OCI-LY3 (cell line): ENCODE measurements at regions not wholly inside any gene's neighbourhood (a gene's known extent, or its start where the extent isn't known, plus 50 kb on each side); places are given as distances from the start of the nearest gene placed in this dataset.
A peak's percentile ranks its signal among the peaks of the same experiment; 100 is the strongest.

Experiments used
- H2AFZ ChIP-seq: fragments of 200-600, 300-600 bp; shearing (Covaris generic); 2 replicates; pipeline ENCODE4 v1.6.0; 2014; ENCODE audit warnings: antibody characterized with exemption, low read depth, low read length
- H3K27ac ChIP-seq: fragments of 200-600, 300-600 bp; sonication (generic); 2 replicates; pipeline ENCODE4 v1.5.1; 2014; ENCODE audit warnings: mild to moderate bottlenecking, low read length, moderate library complexity, mixed read lengths
- H3K27me3 ChIP-seq: fragments of 200-600, 300-600 bp; sonication (generic); 2 replicates; pipeline ENCODE4 v1.6.1; 2014; ENCODE audit warnings: low read depth, low read length, mixed read lengths
- H3K36me3 ChIP-seq: fragments of 200-600, 300-600 bp; sonication (generic); replicated peaks from 2 replicates; pipeline ENCODE3; 2014; ENCODE audit warnings: low read depth, low read length, mixed read lengths
- H3K4me1 ChIP-seq: fragments of 300-600, 200-600 bp; sonication (generic); 2 replicates; pipeline ENCODE4 v1.6.1; 2014; ENCODE audit warnings: low read length, mixed read lengths
- H3K4me2 ChIP-seq: fragments of 200-600, 300-600 bp; sonication (generic); 2 replicates; pipeline ENCODE4 v1.6.1; 2014; ENCODE audit warnings: low read length, mixed read lengths
- H3K4me3 ChIP-seq: fragments of 300-600, 200-600 bp; sonication (generic); 2 replicates; pipeline ENCODE4 v1.5.1; 2014; ENCODE audit warnings: antibody characterized with exemption, mild to moderate bottlenecking, low read length, moderate library complexity
- H3K79me2 ChIP-seq: fragments of 300-600, 200-600 bp; shearing (Covaris generic); 2 replicates; pipeline ENCODE4 v1.6.1; 2014; ENCODE audit warnings: mild to moderate bottlenecking, low read length, mixed read lengths
- H3K9ac ChIP-seq: fragments of 300-600, 200-600 bp; shearing (Covaris generic); 2 replicates; pipeline ENCODE4 v1.6.0; 2014; ENCODE audit warnings: mild to moderate bottlenecking, low read length, moderate library complexity
- H3K9me3 ChIP-seq: fragments of 200-600, 300-600 bp; shearing (Covaris generic); 2 replicates; pipeline ENCODE4 v1.6.1; 2014; ENCODE audit warnings: low read length, mixed read lengths; ENCODE audit not compliant: insufficient read depth
- H4K20me1 ChIP-seq: fragments of 200-600, 300-600 bp; sonication (generic); 2 replicates; pipeline ENCODE4 v1.6.1; 2016; ENCODE audit warnings: low read length, mixed read lengths; ENCODE audit not compliant: insufficient read depth
- EZH2phosphoT487 ChIP-seq: fragments of 200-600 bp; shearing (Covaris generic); IDR thresholded peaks from 2 replicates; pipeline ENCODE4 v1.6.1; 2018; ENCODE audit warnings: antibody characterized with exemption, mixed run types, low read depth
- TF ChIP-seq, protein P1 (sequence below): fragments of 200-600, 300-600 bp; sonication (generic); IDR thresholded peaks from 2 replicates; pipeline ENCODE4 v1.5.1; 2014; ENCODE audit warnings: antibody characterized with exemption, low read length, low read depth

DNA sequence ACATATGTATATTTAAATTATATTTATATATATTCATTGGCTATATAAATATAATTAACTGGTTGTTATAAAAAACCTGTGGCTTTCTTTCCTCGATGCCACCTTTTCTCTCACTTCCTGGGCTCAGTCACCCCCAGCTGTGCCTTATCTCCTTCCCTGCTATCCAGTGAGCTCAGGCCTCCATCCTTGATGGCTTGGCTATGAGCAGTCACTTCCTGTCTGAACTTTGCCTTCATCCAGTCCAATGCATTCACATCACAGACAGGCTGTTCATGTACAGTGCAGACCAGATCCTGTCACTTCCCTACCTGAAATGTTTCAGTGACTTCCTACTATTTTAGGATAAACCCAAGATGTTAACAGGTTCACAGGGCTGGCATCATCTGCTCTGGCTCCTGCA is 115.3 kb upstream of the PRB2 start:
- Histone ChIP-seq H3K27me3 (no peaks in the 10 kb centered on the region), H3K9ac (no peak overlapping the region), H2AFZ (no peak overlapping the region), H3K36me3 (no peaks in the 10 kb centered on the region), H3K4me3 (no peak overlapping the region), H3K4me1 (peaks cover 7% of the 10 kb centered on the region; the same call in 1 of the 2 replicates), H3K9me3 (no peaks in the 10 kb centered on the region), H3K79me2 (no peaks in the 10 kb centered on the region), H3K4me2 (no peak overlapping the region), H3K27ac (no peak overlapping the region), H4K20me1 (no peaks in the 10 kb centered on the region)
- TF ChIP-seq EZH2phosphoT487, result no peak
- TF ChIP-seq, protein P1, sequence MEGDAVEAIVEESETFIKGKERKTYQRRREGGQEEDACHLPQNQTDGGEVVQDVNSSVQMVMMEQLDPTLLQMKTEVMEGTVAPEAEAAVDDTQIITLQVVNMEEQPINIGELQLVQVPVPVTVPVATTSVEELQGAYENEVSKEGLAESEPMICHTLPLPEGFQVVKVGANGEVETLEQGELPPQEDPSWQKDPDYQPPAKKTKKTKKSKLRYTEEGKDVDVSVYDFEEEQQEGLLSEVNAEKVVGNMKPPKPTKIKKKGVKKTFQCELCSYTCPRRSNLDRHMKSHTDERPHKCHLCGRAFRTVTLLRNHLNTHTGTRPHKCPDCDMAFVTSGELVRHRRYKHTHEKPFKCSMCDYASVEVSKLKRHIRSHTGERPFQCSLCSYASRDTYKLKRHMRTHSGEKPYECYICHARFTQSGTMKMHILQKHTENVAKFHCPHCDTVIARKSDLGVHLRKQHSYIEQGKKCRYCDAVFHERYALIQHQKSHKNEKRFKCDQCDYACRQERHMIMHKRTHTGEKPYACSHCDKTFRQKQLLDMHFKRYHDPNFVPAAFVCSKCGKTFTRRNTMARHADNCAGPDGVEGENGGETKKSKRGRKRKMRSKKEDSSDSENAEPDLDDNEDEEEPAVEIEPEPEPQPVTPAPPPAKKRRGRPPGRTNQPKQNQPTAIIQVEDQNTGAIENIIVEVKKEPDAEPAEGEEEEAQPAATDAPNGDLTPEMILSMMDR, result no peak

DNA sequence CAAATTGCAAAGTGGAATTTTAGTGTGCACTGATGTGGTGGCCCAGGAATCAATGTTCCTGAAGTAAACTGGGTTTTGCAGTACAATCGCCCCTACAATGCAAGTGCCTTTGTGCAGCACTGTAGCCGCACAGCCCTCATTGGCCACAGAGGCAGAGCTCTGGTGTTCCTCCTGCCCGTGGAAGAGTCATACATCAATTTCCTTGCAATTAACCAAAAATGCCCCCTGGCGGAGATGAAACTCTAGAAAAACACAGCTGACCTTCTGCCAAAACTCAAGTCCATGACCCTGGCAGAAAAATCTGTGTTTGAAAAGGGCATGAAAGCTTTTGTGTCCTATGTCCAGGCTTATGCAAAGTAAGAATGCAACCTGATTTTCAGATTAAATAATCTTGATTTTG is 117.9 kb upstream of the PRB2 start:
- H3K79me2 ChIP-seq, result no peaks in the 10 kb centered on the region
- H2AFZ ChIP-seq, result no peak overlapping the region
- H3K4me3 ChIP-seq, result no peak overlapping the region
- no peaks in the 10 kb centered on the region for H3K9me3 ChIP-seq
- H3K27me3 ChIP-seq, result no peaks in the 10 kb centered on the region
- no peaks in the 10 kb centered on the region for H4K20me1 ChIP-seq
- H3K9ac ChIP-seq, result no peak overlapping the region
- peaks cover 7% of the 10 kb centered on the region; the same call in 1 of the 2 replicates for H3K4me1 ChIP-seq
- TF ChIP-seq EZH2phosphoT487, result no peak
- TF ChIP-seq, protein P1, result peak; percentile 46
- H3K4me2 ChIP-seq, result no peak overlapping the region
- H3K36me3 ChIP-seq, result no peaks in the 10 kb centered on the region
- H3K27ac ChIP-seq, result no peak overlapping the region

DNA sequence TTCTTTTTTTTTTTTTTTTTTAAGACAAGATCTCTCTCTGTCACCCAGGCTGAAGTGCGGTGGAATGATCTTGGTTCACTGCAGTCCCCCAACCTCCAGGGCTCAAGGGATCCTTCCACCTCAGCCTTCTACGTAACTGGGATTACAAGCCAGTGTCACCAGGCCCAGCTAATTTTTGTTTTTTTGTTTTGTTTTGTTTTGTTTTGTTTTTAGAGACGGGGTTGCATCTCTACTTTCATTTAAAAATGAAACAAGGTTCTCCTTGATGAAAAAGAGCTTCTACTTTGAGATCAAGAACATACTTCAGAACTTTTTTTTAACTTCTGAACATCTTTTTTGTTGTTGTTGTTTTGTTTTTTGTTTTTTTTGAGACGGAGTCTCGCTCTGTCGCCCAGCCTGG is 121.7 kb upstream of the PRB2 start:
- peaks cover 7% of the 10 kb centered on the region; the same call in 1 of the 2 replicates for H3K4me1 ChIP-seq
- no peaks in the 10 kb centered on the region for H3K27me3 ChIP-seq
- H3K9me3 ChIP-seq, result no peaks in the 10 kb centered on the region
- no peak overlapping the region for H3K9ac ChIP-seq
- H3K4me2 ChIP-seq, result no peak overlapping the region
- no peaks in the 10 kb centered on the region for H3K79me2 ChIP-seq
- H2AFZ ChIP-seq, result no peak overlapping the region
- no peaks in the 10 kb centered on the region for H3K36me3 ChIP-seq
- no peak overlapping the region for H3K4me3 ChIP-seq
- no peaks in the 10 kb centered on the region for H4K20me1 ChIP-seq
- no peak overlapping the region for H3K27ac ChIP-seq
- TF ChIP-seq EZH2phosphoT487, result no peak
- TF ChIP-seq, protein P1, result no peak

DNA sequence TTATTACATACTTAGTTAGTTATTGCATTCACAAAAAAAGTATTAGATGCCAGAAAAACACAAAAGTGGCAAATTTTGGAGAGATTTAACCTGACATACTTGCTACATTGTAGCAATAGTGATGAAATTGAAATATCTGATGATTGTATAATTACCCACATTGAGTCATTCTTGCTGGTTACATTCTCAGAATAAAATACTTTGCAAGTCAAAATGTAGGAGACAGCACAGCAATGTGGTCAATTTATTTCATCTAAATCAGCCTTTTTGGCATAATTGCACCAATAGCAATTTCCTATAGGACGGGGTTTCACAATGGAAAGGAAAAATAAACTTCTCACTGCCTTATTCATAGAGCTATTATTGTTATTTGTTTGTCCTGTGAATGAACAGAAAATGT is 125.0 kb upstream of the ETV6 start:
- Histone ChIP-seq H3K27ac (no peak overlapping the region), H3K9ac (no peak overlapping the region), H3K79me2 (no peaks in the 10 kb centered on the region), H2AFZ (no peak overlapping the region), H3K4me2 (no peak overlapping the region), H3K36me3 (no peaks in the 10 kb centered on the region), H3K4me3 (no peak overlapping the region), H3K9me3 (no peaks in the 10 kb centered on the region), H3K27me3 (peaks cover 16% of the 10 kb centered on the region; the same call in 1 of the 2 replicates), H4K20me1 (no peaks in the 10 kb centered on the region), H3K4me1 (no peaks in the 10 kb centered on the region)
- TF ChIP-seq EZH2phosphoT487, result no peak
- TF ChIP-seq, protein P1, result no peak
